Ecto neural progenitor cell (in vitro differentiated cells): ENCODE measurements at regions not wholly inside any gene's neighbourhood (a gene's known extent, or its start where the extent isn't known, plus 50 kb on each side); places are given as distances from the start of the nearest gene placed in this dataset.
"Not testable (repeated sequence)": the region's sequence is repeated elsewhere in the genome, so short reads cannot be mapped to it uniquely, and the experiment has no call there.

ENCODE experiments used
- DNase-seq: peaks from one replicate; pipeline ENCODE4 v3.0.0-alpha.2; 2018; ENCODE audit warnings: low spot score

- DNase-seq: not testable (repeated sequence)
Observed at GRCh38 chr12:8282181-8282580, 54.8 kb upstream of the FAM90A1 start.

- not testable (repeated sequence) for DNase-seq
Observed at GRCh38 chr12:8285681-8286080, 58.3 kb upstream of the FAM90A1 start.

- DNase-seq: not testable (repeated sequence)
Observed at GRCh38 chr12:8291764-8292163, 64.3 kb upstream of the FAM90A1 start.

- DNase-seq: not testable (repeated sequence)
Observed at GRCh38 chr12:8294662-8295061, 67.2 kb upstream of the FAM90A1 start.

- not testable (repeated sequence) for DNase-seq
Observed at GRCh38 chr12:8308611-8309010, 81.2 kb upstream of the FAM90A1 start.

- DNase-seq: not testable (repeated sequence)
Observed at GRCh38 chr12:8315997-8316396, 88.6 kb upstream of the FAM90A1 start.

- DNase-seq: not testable (repeated sequence)
Observed at GRCh38 chr12:8317675-8318074, 90.3 kb upstream of the FAM90A1 start.

GRCh38 chr12:8320251-8320730 is 92.9 kb upstream of the FAM90A1 start:
- not testable (repeated sequence) for DNase-seq

- not testable (repeated sequence) for DNase-seq
Observed at GRCh38 chr12:8320791-8321370, 93.5 kb upstream of the FAM90A1 start.

- not testable (repeated sequence) for DNase-seq
Observed at GRCh38 chr12:8325145-8325839, 97.9 kb upstream of the FAM90A1 start.

- DNase-seq: not testable (repeated sequence)
Observed at GRCh38 chr12:8328835-8329234, 101.4 kb upstream of the FAM90A1 start.

- DNase-seq: not testable (repeated sequence)
Observed at GRCh38 chr12:8332373-8332772, 105.0 kb upstream of the FAM90A1 start.

- DNase-seq: not testable (repeated sequence)
Observed at GRCh38 chr12:8351073-8351472, 104.7 kb upstream of the CLEC6A start.

- not testable (repeated sequence) for DNase-seq
Observed at GRCh38 chr12:8354741-8355140, 101.0 kb upstream of the CLEC6A start.

- not testable (repeated sequence) for DNase-seq
Observed at GRCh38 chr12:8355531-8355930, 100.2 kb upstream of the CLEC6A start.

- DNase-seq: not testable (repeated sequence)
Observed at GRCh38 chr12:8373744-8374143, 82.0 kb upstream of the CLEC6A start.

- DNase-seq: not testable (repeated sequence)
Observed at GRCh38 chr12:8375122-8375521, 80.6 kb upstream of the CLEC6A start.

- DNase-seq: not testable (repeated sequence)
Observed at GRCh38 chr12:8377756-8378155, 78.0 kb upstream of the CLEC6A start.

- not testable (repeated sequence) for DNase-seq
Observed at GRCh38 chr12:8382556-8382955, 73.2 kb upstream of the CLEC6A start.

- not testable (repeated sequence) for DNase-seq
Observed at GRCh38 chr12:8384686-8385085, 71.1 kb upstream of the CLEC6A start.

GRCh38 chr12:8385431-8385830 is 70.3 kb upstream of the CLEC6A start:
- DNase-seq: not testable (repeated sequence)

GRCh38 chr12:8386661-8387060 is 69.1 kb upstream of the CLEC6A start:
- DNase-seq: not testable (repeated sequence)

- not testable (repeated sequence) for DNase-seq
Observed at GRCh38 chr12:8389296-8389695, 66.5 kb upstream of the CLEC6A start.
